Heart right ventricle (tissue), 16 donors: ENCODE measurements at regions not wholly inside any gene's neighbourhood (a gene's known extent, or its start where the extent isn't known, plus 50 kb on each side); places are given as distances from the start of the nearest gene placed in this dataset.

ENCODE experiments used
- ATAC-seq, 8 donors: fragments of 200-7000 bp; cut with Tn5 transposase; one replicate each; pipeline ENCODE4 v1.9.1; 2020; ENCODE audit warnings: mild to moderate bottlenecking in 8 of 8, moderate library complexity in 8 of 8, moderate number of reproducible peaks in 1 of 8
- DNase-seq, 2 donors: peaks; one replicate each; pipeline ENCODE4 v3.0.0-alpha.2; 2020
- H3K27ac ChIP-seq, 10 donors: fragments of 200-600 bp; sonication (generic) in 2 of 10; one replicate each; pipeline versions ENCODE4 v1.5.0 to v1.8.0; 2020 to 2022; ENCODE audit warnings: mild to moderate bottlenecking in 3 of 10
- H3K27me3 ChIP-seq, 7 donors: fragments of 200-600 bp; one replicate each; pipeline ENCODE4 v1.8.0; 2021 to 2022; ENCODE audit warnings: mild to moderate bottlenecking in 2 of 7
- H3K36me3 ChIP-seq, 9 donors: fragments of 200-600 bp; sonication (generic) in 1 of 9; one replicate each; pipeline versions ENCODE4 v1.5.0 to v1.8.0; 2020 to 2022; ENCODE audit warnings: mild to moderate bottlenecking in 2 of 9
- H3K4me1 ChIP-seq, 9 donors: fragments of 200-600 bp; sonication (generic) in 1 of 9; one replicate each; pipeline versions ENCODE4 v1.5.0 to v1.8.0; 2020 to 2022; ENCODE audit warnings: mild to moderate bottlenecking in 4 of 9
- H3K4me3 ChIP-seq, 10 donors: fragments of 200-600 bp; sonication (generic) in 2 of 10; one replicate each; pipeline versions ENCODE4 v1.5.0 to v1.8.0; 2020 to 2022; ENCODE audit warnings: mild to moderate bottlenecking in 7 of 10, moderate library complexity in 2 of 10
- H3K9me3 ChIP-seq, 11 donors: fragments of 200-600 bp in 10 of 11; sonication (generic) in 2 of 11; one replicate each; pipeline versions ENCODE4 v1.5.0 to v1.8.0; 2013 to 2022; ENCODE audit warnings: mild to moderate bottlenecking in 2 of 11, control low read depth in 1 of 11, moderate library complexity in 1 of 11
- WGBS, 2 donors: extraction: QIAGEN DNeasy Blood & Tissue Kit; methylation state at CpG; one replicate each; pipeline ENCODE4 v1.1.7; 2013; ENCODE audit warnings: inconsistent platforms in 1 of 2; 5-methylcytosine and 5-hydroxymethylcytosine counted together
- intact Hi-C, 10 donors: fragments of 100-400 bp; cut with DNase I; formaldehyde crosslinking; loops; one replicate each; pipeline versions ENCODE4 v1.11.1 to v1.14.2; 2022
- TF ChIP-seq, protein P1 (sequence below), 9 donors: fragments of 200-600 bp; sonication (generic) in 2 of 9; IDR thresholded peaks; one replicate each; pipeline versions ENCODE4 v1.5.0 to v1.8.0; 2021 to 2022; ENCODE audit warnings: antibody characterized with exemption in 9 of 9, mild to moderate bottlenecking in 5 of 9, moderate library complexity in 1 of 9
- donor health status: Arrhythmogenic right ventricular cardiomyopathy.
- donor health status: ischemic (EF 13 %, LVEDD 7.1; RV severe dilation, severe dysfunction).
- donor health status: healthy with polysubstance abuse.
- donor health status: DM: no; HTN: yes; CAD: no.
- donor health status: DM: no; HTN: no; CAD: no.
- donor health status: ischemic (EF 25% LVEDD 6.9; RV normal size, moderate dysfunction).
- donor health status: ischemic (EF 25% LVEDD 5.7; RV mildly dilated, moderate dysfunction).
- donor health status: healthy.
- donor health status: DM: yes; HTN: yes; CAD: no.
- donor health status: Ischemic cardiomyopathy.
- donor health status: ischemic (EF 35%, LVEDD 5.7; RV mildly dilated, moderate dysfunction).
- donor health status: nonischemic (EF 11% LVEDD 7.7; RV severe dilation, severe dysfunction).
- donor health status: DM: yes; HTN: yes; CAD: no.
- donor health status: PGD.
- donor health status: ischemic (EF 29% LVEDD 5.4; RV normal size, mild dysfunction).
- donor health status: nonischemic (EF 23%, LVEDD 6.1; RV moderate dilation, normal function).

DNA sequence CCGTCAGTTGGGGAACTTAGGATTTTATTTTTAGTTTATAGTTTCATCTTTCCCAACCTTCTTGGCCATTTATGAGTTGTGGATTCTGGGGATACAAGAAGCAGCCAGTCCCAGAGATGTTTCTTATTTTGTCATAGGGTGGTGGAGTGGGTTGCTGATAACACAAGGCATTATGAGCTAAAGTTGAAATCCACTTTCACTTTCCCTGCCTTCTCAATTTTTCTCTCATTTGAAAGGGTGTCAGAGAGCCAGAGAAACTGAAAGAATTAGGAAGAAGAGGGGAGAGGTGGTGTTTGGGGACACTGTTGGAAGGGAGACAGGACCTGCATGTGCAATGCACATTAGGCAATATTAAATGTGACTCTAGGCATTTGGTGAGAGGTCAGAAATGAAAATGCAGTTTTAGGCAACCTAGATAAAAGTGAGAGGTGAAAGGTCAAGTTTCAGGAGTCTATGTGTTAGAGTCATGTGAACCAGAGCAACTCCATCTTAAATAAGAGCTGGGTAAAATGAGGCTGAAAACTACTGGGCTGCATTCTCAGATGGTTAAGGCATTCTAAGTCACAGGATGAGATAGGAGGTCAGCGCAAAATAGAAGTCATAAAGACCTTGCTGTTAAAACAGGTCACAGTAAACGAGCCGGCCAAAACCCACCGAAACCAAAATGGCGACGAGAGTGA, 71.1 kb upstream of the F3 start:
- H3K27me3 ChIP-seq, result no peaks in the 10 kb centered on the region
- TF ChIP-seq, protein P1, sequence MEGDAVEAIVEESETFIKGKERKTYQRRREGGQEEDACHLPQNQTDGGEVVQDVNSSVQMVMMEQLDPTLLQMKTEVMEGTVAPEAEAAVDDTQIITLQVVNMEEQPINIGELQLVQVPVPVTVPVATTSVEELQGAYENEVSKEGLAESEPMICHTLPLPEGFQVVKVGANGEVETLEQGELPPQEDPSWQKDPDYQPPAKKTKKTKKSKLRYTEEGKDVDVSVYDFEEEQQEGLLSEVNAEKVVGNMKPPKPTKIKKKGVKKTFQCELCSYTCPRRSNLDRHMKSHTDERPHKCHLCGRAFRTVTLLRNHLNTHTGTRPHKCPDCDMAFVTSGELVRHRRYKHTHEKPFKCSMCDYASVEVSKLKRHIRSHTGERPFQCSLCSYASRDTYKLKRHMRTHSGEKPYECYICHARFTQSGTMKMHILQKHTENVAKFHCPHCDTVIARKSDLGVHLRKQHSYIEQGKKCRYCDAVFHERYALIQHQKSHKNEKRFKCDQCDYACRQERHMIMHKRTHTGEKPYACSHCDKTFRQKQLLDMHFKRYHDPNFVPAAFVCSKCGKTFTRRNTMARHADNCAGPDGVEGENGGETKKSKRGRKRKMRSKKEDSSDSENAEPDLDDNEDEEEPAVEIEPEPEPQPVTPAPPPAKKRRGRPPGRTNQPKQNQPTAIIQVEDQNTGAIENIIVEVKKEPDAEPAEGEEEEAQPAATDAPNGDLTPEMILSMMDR (IDR thresholded peaks at IDR 0.05), result no peak
- no peaks in the 10 kb centered on the region for H3K9me3 ChIP-seq
- WGBS, 2 donors, result 94 to 95% methylated on average over 7 of the region's 7 CpGs
- H3K36me3 ChIP-seq, result no peaks in the 10 kb centered on the region
- peaks cover 0 to 24% (median 0%) of the 10 kb centered on the region in 9 donors for H3K4me1 ChIP-seq
- DNase-seq (no peak), ATAC-seq (no peak)
- intact Hi-C loops, result no loop called here
- no peak overlapping the region for H3K4me3 ChIP-seq
- no peak overlapping the region for H3K27ac ChIP-seq

DNA sequence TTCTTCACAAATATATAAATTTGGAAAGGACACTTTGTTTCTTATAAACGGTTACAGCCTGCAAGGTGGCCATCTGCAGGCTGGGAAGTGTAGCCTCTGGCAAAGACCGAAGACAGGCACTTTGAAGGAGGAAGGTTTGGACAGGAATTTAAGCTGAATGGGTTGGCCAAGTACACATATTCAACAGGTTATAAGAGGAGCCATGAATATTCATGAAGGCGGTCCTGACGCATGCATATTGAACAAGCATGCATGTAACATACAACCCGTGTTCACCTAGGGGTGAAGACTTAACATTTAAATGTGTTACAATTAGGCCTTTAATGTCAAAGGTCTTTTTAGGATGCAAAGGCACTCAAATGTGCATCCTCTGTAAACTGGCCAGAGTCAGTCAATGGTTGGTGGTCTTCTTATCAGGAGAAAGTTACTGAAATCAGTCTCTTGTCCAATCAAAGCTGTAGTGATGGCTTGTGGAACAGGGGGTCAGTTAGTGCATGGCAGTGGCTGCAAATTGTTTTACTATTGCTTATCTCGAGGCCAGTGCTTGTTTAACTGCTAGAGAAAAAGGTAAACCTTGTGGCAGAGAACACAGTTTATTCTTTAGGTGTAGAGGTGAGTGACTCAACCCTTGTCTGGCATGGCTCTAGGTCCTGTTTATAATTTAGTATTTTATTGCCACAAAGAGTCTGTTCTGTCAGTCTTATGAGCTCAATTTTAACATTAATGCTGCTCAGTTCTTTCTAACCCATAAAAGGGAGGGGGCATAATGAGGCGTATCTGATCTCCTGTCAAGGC, 70.3 kb upstream of the F3 start:
- intact Hi-C loops, result no loop called here

DNA sequence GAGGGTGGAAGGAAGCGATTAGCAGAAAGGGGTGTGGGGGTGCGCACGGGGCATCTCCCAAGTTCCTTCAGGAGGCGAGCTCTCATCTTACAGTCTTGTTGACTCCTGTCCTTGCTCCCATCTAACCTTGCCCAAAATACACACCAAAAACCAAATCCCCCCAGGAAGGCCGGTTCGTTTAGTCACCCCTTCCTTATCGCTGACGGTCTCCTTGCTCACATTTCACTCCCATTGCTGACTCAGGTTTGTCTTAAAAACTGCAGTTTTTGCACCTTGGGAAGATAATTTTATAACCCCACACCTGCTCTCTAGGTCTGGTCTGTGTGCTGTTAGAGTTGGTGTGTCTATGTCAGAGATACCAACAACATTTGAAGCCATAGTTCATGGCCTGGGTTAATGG, 68.1 kb upstream of the F3 start:
- DNase-seq (no peak), ATAC-seq (no peak)
- peaks cover 0 to 17% (median 0%) of the 10 kb centered on the region in 9 donors for H3K4me1 ChIP-seq
- H3K9me3 ChIP-seq, result no peaks in the 10 kb centered on the region
- no peak overlapping the region for H3K27ac ChIP-seq
- H3K27me3 ChIP-seq, result no peaks in the 10 kb centered on the region
- TF ChIP-seq, protein P1 (IDR thresholded peaks at IDR 0.05), result no peak
- H3K4me3 ChIP-seq, result no peak overlapping the region
- intact Hi-C loops, result no loop called here
- 94% methylated on average over 8 of the region's 8 CpGs for WGBS, 2 donors
- no peaks in the 10 kb centered on the region for H3K36me3 ChIP-seq

More for the DNA sequence above, 70.3 kb upstream of the F3 start:
- WGBS, 2 donors, result 91 to 93% methylated on average over 7 of the region's 7 CpGs
- Histone ChIP-seq H3K9me3 (no peaks in the 10 kb centered on the region), H3K27ac (no peak overlapping the region), H3K4me1 (peaks cover 0 to 24% (median 0%) of the 10 kb centered on the region in 9 donors), H3K27me3 (no peaks in the 10 kb centered on the region), H3K4me3 (no peak overlapping the region), H3K36me3 (no peaks in the 10 kb centered on the region)
- TF ChIP-seq, protein P1 (IDR thresholded peaks at IDR 0.05), result no peak
- no peak for DNase-seq
- no peak for ATAC-seq

DNA sequence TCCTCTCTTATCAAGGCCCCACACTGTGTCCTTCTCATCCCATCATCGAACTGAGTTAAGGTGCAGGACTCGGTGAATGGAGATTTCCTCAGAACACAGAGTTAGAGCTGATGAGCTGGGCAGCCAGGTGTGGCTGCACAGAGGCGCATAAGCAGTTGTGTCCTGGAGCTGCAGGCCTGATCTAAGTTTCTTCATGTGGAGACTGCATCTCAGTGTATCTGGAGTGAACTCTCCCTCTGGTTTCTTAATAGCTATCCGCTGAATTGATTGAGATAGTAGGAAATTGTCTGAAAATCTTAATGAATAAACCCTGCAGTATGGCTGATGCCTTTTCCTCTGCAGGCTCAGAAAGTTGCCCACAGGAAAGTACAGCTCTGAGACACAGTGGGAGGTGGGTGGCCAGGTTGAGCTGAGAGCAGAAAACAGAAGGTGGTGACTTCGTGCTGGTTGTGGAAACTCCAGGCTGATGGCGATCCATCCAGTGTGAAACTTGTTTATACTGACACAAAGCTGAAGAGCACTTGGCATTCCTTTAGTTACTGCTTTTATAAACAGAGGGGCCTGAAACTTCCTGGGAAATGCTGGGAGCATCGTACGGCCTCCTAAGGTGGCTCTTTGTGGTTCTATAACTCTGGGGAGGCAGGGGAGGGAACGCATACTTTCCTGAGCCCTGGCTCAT, 67.4 kb upstream of the F3 start:
- Histone ChIP-seq H3K36me3 (no peaks in the 10 kb centered on the region), H3K4me3 (no peak overlapping the region), H3K9me3 (no peaks in the 10 kb centered on the region), H3K4me1 (peaks cover 0 to 12% (median 0%) of the 10 kb centered on the region in 9 donors), H3K27ac (no peak overlapping the region), H3K27me3 (peaks cover 0 to 1% (median 0%) of the 10 kb centered on the region in 7 donors)
- TF ChIP-seq, protein P1 (IDR thresholded peaks at IDR 0.05), result no peak
- ATAC-seq (no peak), DNase-seq (no peak)
- 76 to 78% methylated on average over 9 of the region's 9 CpGs for WGBS, 2 donors
- intact Hi-C loops, result no loop called here
